ENCODE measurements at regions not wholly inside any gene's neighbourhood (a gene's known extent, or its start where the extent isn't known, plus 50 kb on each side); places are given as distances from the start of the nearest gene placed in this dataset.
"Not testable (repeated sequence)": the region's sequence is repeated elsewhere in the genome, so short reads cannot be mapped to it uniquely, and the experiment has no call there.

- no peak overlapping the region for H3K4me3 Mint-ChIP-seq (ENCODE audit: low read depth, unreplicated experiment)
- DNase-seq, result no peak
- no peak for TF ChIP-seq CTCF (IDR thresholded peaks at IDR 0.05; ENCODE audit: unreplicated experiment)
- H3K27me3 Mint-ChIP-seq (ENCODE audit: unreplicated experiment), result peaks cover 28% of the 10 kb centered on the region
- no peaks in the 10 kb centered on the region for H3K4me1 Mint-ChIP-seq (ENCODE audit: low read depth, unreplicated experiment)
- no peaks in the 10 kb centered on the region for H3K9me3 Mint-ChIP-seq (ENCODE audit: low read depth, unreplicated experiment)
- H3K27ac Mint-ChIP-seq (ENCODE audit: unreplicated experiment), result no peak overlapping the region
- intact Hi-C loops (cut with micrococcal nuclease; ENCODE audit: unreplicated experiment), result no loop called here
- CTCF ChIA-PET, result no interaction called here
- BruUV-seq (replicated peaks), result no TSS peak
- H3K36me3 Mint-ChIP-seq (ENCODE audit: insufficient read depth, unreplicated experiment), result no peaks in the 10 kb centered on the region
Observed at GRCh38 chr9:14993901-14994554, 83.8 kb upstream of the FREM1 start.

- no peak for DNase-seq
- peaks cover 28% of the 10 kb centered on the region for H3K27me3 Mint-ChIP-seq (ENCODE audit: unreplicated experiment)
- no peaks in the 10 kb centered on the region for H3K36me3 Mint-ChIP-seq (ENCODE audit: insufficient read depth, unreplicated experiment)
- no peaks in the 10 kb centered on the region for H3K9me3 Mint-ChIP-seq (ENCODE audit: low read depth, unreplicated experiment)
- H3K27ac Mint-ChIP-seq (ENCODE audit: unreplicated experiment), result no peak overlapping the region
- no peaks in the 10 kb centered on the region for H3K4me1 Mint-ChIP-seq (ENCODE audit: low read depth, unreplicated experiment)
- CTCF ChIA-PET, result no interaction called here
- no peak for TF ChIP-seq CTCF (IDR thresholded peaks at IDR 0.05; ENCODE audit: unreplicated experiment)
- no peak overlapping the region for H3K4me3 Mint-ChIP-seq (ENCODE audit: low read depth, unreplicated experiment)
- intact Hi-C loops (cut with micrococcal nuclease; ENCODE audit: unreplicated experiment), result no loop called here
- no TSS peak for BruUV-seq (replicated peaks)
Observed at GRCh38 chr9:14993061-14993800, 83.0 kb upstream of the FREM1 start.

- no peak for TF ChIP-seq CTCF (IDR thresholded peaks at IDR 0.05; ENCODE audit: unreplicated experiment)
- no peak overlapping the region for H3K4me3 Mint-ChIP-seq (ENCODE audit: low read depth, unreplicated experiment)
- H3K9me3 Mint-ChIP-seq (ENCODE audit: low read depth, unreplicated experiment), result no peaks in the 10 kb centered on the region
- BruUV-seq (replicated peaks), result no TSS peak
- H3K36me3 Mint-ChIP-seq (ENCODE audit: insufficient read depth, unreplicated experiment), result no peaks in the 10 kb centered on the region
- H3K4me1 Mint-ChIP-seq (ENCODE audit: low read depth, unreplicated experiment), result no peaks in the 10 kb centered on the region
- CTCF ChIA-PET, result no interaction called here
- H3K27ac Mint-ChIP-seq (ENCODE audit: unreplicated experiment), result no peak overlapping the region
- intact Hi-C loops (cut with micrococcal nuclease; ENCODE audit: unreplicated experiment), result no loop called here
- H3K27me3 Mint-ChIP-seq (ENCODE audit: unreplicated experiment), result peaks cover 28% of the 10 kb centered on the region
- no peak for DNase-seq
Observed at GRCh38 chr9:14992516-14992915, 82.3 kb upstream of the FREM1 start.

- Mint-ChIP-seq H3K4me1 (ENCODE audit: low read depth, unreplicated experiment) (no peaks in the 10 kb centered on the region), H3K36me3 (ENCODE audit: insufficient read depth, unreplicated experiment) (no peaks in the 10 kb centered on the region), H3K9me3 (ENCODE audit: low read depth, unreplicated experiment) (no peaks in the 10 kb centered on the region), H3K27me3 (ENCODE audit: unreplicated experiment) (peaks cover 28% of the 10 kb centered on the region), H3K27ac (ENCODE audit: unreplicated experiment) (no peak overlapping the region), H3K4me3 (ENCODE audit: low read depth, unreplicated experiment) (no peak overlapping the region)
- TF ChIP-seq CTCF (IDR thresholded peaks at IDR 0.05; ENCODE audit: unreplicated experiment), result no peak
- CTCF ChIA-PET, result no interaction called here
- no TSS peak for BruUV-seq (replicated peaks)
- intact Hi-C loops (cut with micrococcal nuclease; ENCODE audit: unreplicated experiment), result no loop called here
- no peak for DNase-seq
Observed at GRCh38 chr9:14992081-14992480, 81.9 kb upstream of the FREM1 start.

GRCh38 chr9:14990647-14991046, 80.4 kb upstream of the FREM1 start:
- H3K4me1 Mint-ChIP-seq (ENCODE audit: low read depth, unreplicated experiment); CTCF ChIA-PET; DNase-seq; H3K36me3 Mint-ChIP-seq (ENCODE audit: insufficient read depth, unreplicated experiment); intact Hi-C loops (cut with micrococcal nuclease; ENCODE audit: unreplicated experiment); H3K27ac Mint-ChIP-seq (ENCODE audit: unreplicated experiment); BruUV-seq (replicated peaks); H3K9me3 Mint-ChIP-seq (ENCODE audit: low read depth, unreplicated experiment); H3K4me3 Mint-ChIP-seq (ENCODE audit: low read depth, unreplicated experiment): not testable (repeated sequence)
- H3K27me3 Mint-ChIP-seq (ENCODE audit: unreplicated experiment), result peaks cover 28% of the 10 kb centered on the region

Measured in Calu3 (cell line).